GM23338 (cell line): ENCODE measurements at regions not wholly inside any gene's neighbourhood (a gene's known extent, or its start where the extent isn't known, plus 50 kb on each side); places are given as distances from the start of the nearest gene placed in this dataset.

Experiments used
- ATAC-seq: fragments of 200-7000 bp; cut with Tn5 transposase; 3 replicates; pipeline ENCODE4 v1.9.1; 2020
- DNase-seq: peaks from one replicate; pipeline ENCODE4 v3.0.0-alpha.2; 2015; ENCODE audit warnings: low spot score
- H2AFZ ChIP-seq: fragments of 200-600 bp; sonication (generic); 2 replicates; pipeline ENCODE4 v1.8.0; 2016; ENCODE audit warnings: antibody characterized with exemption, mild to moderate bottlenecking, moderate library complexity
- H3F3A ChIP-seq: fragments of 200-600 bp; sonication (generic); replicated peaks from 2 replicates; pipeline ENCODE4 v1.8.0; 2017; ENCODE audit warnings: antibody characterized with exemption, mixed run types, low read depth
- H3K27ac ChIP-seq: fragments of 200-600 bp; sonication (generic); 2 replicates; pipeline ENCODE4 v1.6.1; 2016; ENCODE audit warnings: low read depth
- H3K27me3 ChIP-seq: fragments of 200-600 bp; sonication (generic); 2 replicates; pipeline ENCODE4 v1.8.0; 2016; ENCODE audit warnings: mild to moderate bottlenecking, mixed run types, moderate library complexity; ENCODE audit not compliant: insufficient read depth
- H3K36me3 ChIP-seq: fragments of 200-600 bp; sonication (generic); 2 replicates; pipeline ENCODE4 v1.8.0; 2016; ENCODE audit warnings: mild to moderate bottlenecking; ENCODE audit not compliant: insufficient read depth
- H3K4me1 ChIP-seq: fragments of 200-600 bp; sonication (generic); 2 replicates; pipeline ENCODE4 v1.8.0; 2016; ENCODE audit warnings: mild to moderate bottlenecking, moderate library complexity; ENCODE audit not compliant: insufficient read depth
- H3K4me2 ChIP-seq: fragments of 200-600 bp; sonication (generic); 2 replicates; pipeline ENCODE4 v1.7.1; 2017; ENCODE audit warnings: mixed run types
- H3K4me3 ChIP-seq: fragments of 200-600 bp; sonication (generic); 2 replicates; pipeline ENCODE4 v1.6.1; 2016; ENCODE audit warnings: mixed run types
- H3K79me2 ChIP-seq: fragments of 200-600 bp; sonication (generic); replicated peaks from 2 replicates; pipeline ENCODE4 v1.8.0; 2017; ENCODE audit warnings: mild to moderate bottlenecking; ENCODE audit not compliant: insufficient read depth
- H3K9me2 ChIP-seq: fragments of 200-600 bp; sonication (generic); 2 replicates; pipeline ENCODE4 v1.8.0; 2017; ENCODE audit not compliant: insufficient read depth
- H4K20me1 ChIP-seq: fragments of 200-600 bp; sonication (generic); replicated peaks from 2 replicates; pipeline ENCODE4 v1.8.0; 2017; ENCODE audit warnings: mild to moderate bottlenecking; ENCODE audit not compliant: insufficient read depth
- H3K27ac Mint-ChIP-seq: 2 replicates; pipeline ENCODE4 v1.8.0; 2020; ENCODE audit warnings: inconsistent platforms, mild to moderate bottlenecking, moderate library complexity, mixed read lengths
- H3K27me3 Mint-ChIP-seq: 3 replicates; pipeline ENCODE4 v1.8.0; 2022; ENCODE audit warnings: low read depth, mild to moderate bottlenecking, moderate library complexity, mixed read lengths, inconsistent platforms; ENCODE audit not compliant: insufficient read depth, poor library complexity
- H3K36me3 Mint-ChIP-seq: 3 replicates; pipeline ENCODE4 v1.8.0; 2021; ENCODE audit warnings: low read depth, mild to moderate bottlenecking, inconsistent platforms, moderate library complexity, mixed read lengths
- H3K4me1 Mint-ChIP-seq: 3 replicates; pipeline ENCODE4 v1.8.0; 2020; ENCODE audit warnings: mild to moderate bottlenecking, inconsistent platforms, mixed read lengths
- H3K4me3 Mint-ChIP-seq: 3 replicates; pipeline ENCODE4 v1.8.0; 2021; ENCODE audit warnings: moderate library complexity, mild to moderate bottlenecking, inconsistent platforms, mixed read lengths
- H3K9me3 Mint-ChIP-seq: 3 replicates; pipeline ENCODE4 v1.8.0; 2020; ENCODE audit warnings: moderate library complexity, mild to moderate bottlenecking, inconsistent platforms, mixed read lengths
- CREB1 ChIP-seq: fragments of 250-450 bp; sonication (Bioruptor Pico); IDR thresholded peaks from 2 replicates; pipeline ENCODE4 v1.5.0; 2020; ENCODE audit warnings: low read depth, mild to moderate bottlenecking, moderate library complexity
- EZH2 ChIP-seq: fragments of 200-600 bp; sonication (generic); IDR thresholded peaks from one replicate; pipeline ENCODE4 v1.8.0; 2017; ENCODE audit warnings: antibody characterized with exemption, mild to moderate bottlenecking, low read depth; ENCODE audit not compliant: unreplicated experiment
- EZH2phosphoT487 ChIP-seq: fragments of 200-600 bp; sonication (generic); IDR thresholded peaks from one replicate; pipeline ENCODE4 v1.8.1; 2018; ENCODE audit warnings: antibody characterized with exemption; ENCODE audit not compliant: unreplicated experiment
- JUNB ChIP-seq: IDR thresholded peaks from one replicate; pipeline ENCODE4 v1.6.1; 2016; ENCODE audit warnings: antibody characterized with exemption; ENCODE audit not compliant: unreplicated experiment
- NANOG ChIP-seq: IDR thresholded peaks from 2 replicates; pipeline ENCODE4 v1.6.1; 2016; ENCODE audit warnings: antibody characterized with exemption, borderline replicate concordance
- POLR2AphosphoS5 ChIP-seq: IDR thresholded peaks from 2 replicates; pipeline ENCODE4 v1.6.1; 2016; ENCODE audit warnings: antibody characterized with exemption, low read depth
- STAT1 ChIP-seq: IDR thresholded peaks from one replicate; pipeline ENCODE4 v1.6.1; 2016; ENCODE audit warnings: antibody characterized with exemption; ENCODE audit not compliant: unreplicated experiment
- ZNF114 ChIP-seq: fragments of 250-450 bp; sonication (Bioruptor Pico); IDR thresholded peaks from 2 replicates; pipeline ENCODE4 v1.5.0; 2020; ENCODE audit warnings: mild to moderate bottlenecking, moderate library complexity
- ZNF331 ChIP-seq: fragments of 250-450 bp; sonication (Bioruptor Pico); IDR thresholded peaks from 2 replicates; pipeline ENCODE4 v1.5.0; 2020; ENCODE audit warnings: low read depth, mild to moderate bottlenecking, moderate library complexity
- TF ChIP-seq, protein P1 (sequence below): IDR thresholded peaks from 2 replicates; pipeline ENCODE4 v1.6.1; 2016; ENCODE audit warnings: antibody characterized with exemption
- TF ChIP-seq, protein P2 (sequence below), 2 experiments: fragments of 200-600 bp in 1 of 2; sonication (generic) in 1 of 2; conservative IDR thresholded peaks; 2 replicates each; pipeline versions ENCODE4 v1.5.1 to v1.6.1; 2016 to 2017; ENCODE audit warnings: antibody characterized with exemption in 2 of 2, low read depth in 2 of 2, mild to moderate bottlenecking in 2 of 2, moderate library complexity in 1 of 2
- TF ChIP-seq, protein P3 (sequence below): IDR thresholded peaks from one replicate; pipeline ENCODE4 v1.6.1; 2018; ENCODE audit warnings: antibody characterized with exemption; ENCODE audit not compliant: unreplicated experiment
- TF ChIP-seq, protein P4 (sequence below): fragments of 250-450 bp; sonication (Bioruptor Pico); IDR thresholded peaks from 2 replicates; pipeline ENCODE4 v1.5.0; 2020; ENCODE audit warnings: mild to moderate bottlenecking, moderate library complexity

DNA sequence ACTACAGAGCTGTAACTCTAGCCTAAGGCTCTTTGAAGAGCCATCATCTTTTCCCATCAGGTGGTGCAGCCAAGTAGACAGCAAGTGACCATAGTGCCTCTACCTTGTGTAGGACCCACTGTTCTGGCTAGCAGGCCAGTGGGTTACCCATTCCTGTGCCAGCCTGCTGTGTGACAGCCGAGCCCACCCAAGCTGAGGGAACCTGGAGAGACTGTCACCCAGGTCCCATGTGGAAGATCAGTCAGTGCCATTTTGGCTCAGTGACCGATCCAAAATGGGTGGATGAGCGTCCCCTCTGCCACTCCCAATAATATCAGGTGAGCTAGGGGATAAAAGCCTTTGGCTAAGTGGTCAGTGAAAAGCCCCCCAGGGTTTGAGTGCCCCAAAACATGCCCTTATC lies 417.9 kb downstream of the MATN1 start (continued):
- TF ChIP-seq STAT1 (no peak), ZNF114 (no peak), POLR2AphosphoS5 (no peak), NANOG (no peak), JUNB (no peak)
- TF ChIP-seq, protein P1, sequence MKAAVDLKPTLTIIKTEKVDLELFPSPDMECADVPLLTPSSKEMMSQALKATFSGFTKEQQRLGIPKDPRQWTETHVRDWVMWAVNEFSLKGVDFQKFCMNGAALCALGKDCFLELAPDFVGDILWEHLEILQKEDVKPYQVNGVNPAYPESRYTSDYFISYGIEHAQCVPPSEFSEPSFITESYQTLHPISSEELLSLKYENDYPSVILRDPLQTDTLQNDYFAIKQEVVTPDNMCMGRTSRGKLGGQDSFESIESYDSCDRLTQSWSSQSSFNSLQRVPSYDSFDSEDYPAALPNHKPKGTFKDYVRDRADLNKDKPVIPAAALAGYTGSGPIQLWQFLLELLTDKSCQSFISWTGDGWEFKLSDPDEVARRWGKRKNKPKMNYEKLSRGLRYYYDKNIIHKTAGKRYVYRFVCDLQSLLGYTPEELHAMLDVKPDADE, result no peak

DNA sequence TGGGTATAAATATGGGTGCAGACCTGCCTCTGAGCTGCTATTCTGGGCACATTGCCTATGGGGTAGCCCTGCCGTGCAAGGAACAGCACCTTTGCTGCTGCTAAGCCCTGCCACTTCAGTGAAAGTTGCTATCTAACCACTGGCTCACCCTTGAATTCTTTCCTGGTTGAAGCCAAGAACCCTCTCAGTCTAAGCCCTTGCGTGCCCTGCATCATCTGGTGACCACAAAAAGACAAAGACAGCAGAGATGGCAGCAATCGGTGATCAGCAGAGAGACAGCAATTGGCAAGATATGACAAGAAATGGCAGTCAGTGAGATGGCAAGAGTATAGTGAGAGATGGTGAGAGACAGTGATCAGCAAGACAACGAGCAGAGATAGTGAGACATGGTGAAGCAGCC lies 418.3 kb downstream of the MATN1 start:
- DNase-seq, result no peak
- H3K4me3 ChIP-seq, result no peak overlapping the region
- TF ChIP-seq ZNF331 (CRISPR knock-in tag) (no peak), EZH2phosphoT487 (no peak), EZH2 (no peak), JUNB (no peak), STAT1 (no peak), POLR2AphosphoS5 (no peak), NANOG (no peak), ZNF114 (no peak), CREB1 (no peak)
- TF ChIP-seq, protein P2, sequence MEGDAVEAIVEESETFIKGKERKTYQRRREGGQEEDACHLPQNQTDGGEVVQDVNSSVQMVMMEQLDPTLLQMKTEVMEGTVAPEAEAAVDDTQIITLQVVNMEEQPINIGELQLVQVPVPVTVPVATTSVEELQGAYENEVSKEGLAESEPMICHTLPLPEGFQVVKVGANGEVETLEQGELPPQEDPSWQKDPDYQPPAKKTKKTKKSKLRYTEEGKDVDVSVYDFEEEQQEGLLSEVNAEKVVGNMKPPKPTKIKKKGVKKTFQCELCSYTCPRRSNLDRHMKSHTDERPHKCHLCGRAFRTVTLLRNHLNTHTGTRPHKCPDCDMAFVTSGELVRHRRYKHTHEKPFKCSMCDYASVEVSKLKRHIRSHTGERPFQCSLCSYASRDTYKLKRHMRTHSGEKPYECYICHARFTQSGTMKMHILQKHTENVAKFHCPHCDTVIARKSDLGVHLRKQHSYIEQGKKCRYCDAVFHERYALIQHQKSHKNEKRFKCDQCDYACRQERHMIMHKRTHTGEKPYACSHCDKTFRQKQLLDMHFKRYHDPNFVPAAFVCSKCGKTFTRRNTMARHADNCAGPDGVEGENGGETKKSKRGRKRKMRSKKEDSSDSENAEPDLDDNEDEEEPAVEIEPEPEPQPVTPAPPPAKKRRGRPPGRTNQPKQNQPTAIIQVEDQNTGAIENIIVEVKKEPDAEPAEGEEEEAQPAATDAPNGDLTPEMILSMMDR (conservative IDR thresholded peaks at IDR 0.05; ENCODE audit: low read depth in 2 of 2), result no peak
- TF ChIP-seq, protein P3, sequence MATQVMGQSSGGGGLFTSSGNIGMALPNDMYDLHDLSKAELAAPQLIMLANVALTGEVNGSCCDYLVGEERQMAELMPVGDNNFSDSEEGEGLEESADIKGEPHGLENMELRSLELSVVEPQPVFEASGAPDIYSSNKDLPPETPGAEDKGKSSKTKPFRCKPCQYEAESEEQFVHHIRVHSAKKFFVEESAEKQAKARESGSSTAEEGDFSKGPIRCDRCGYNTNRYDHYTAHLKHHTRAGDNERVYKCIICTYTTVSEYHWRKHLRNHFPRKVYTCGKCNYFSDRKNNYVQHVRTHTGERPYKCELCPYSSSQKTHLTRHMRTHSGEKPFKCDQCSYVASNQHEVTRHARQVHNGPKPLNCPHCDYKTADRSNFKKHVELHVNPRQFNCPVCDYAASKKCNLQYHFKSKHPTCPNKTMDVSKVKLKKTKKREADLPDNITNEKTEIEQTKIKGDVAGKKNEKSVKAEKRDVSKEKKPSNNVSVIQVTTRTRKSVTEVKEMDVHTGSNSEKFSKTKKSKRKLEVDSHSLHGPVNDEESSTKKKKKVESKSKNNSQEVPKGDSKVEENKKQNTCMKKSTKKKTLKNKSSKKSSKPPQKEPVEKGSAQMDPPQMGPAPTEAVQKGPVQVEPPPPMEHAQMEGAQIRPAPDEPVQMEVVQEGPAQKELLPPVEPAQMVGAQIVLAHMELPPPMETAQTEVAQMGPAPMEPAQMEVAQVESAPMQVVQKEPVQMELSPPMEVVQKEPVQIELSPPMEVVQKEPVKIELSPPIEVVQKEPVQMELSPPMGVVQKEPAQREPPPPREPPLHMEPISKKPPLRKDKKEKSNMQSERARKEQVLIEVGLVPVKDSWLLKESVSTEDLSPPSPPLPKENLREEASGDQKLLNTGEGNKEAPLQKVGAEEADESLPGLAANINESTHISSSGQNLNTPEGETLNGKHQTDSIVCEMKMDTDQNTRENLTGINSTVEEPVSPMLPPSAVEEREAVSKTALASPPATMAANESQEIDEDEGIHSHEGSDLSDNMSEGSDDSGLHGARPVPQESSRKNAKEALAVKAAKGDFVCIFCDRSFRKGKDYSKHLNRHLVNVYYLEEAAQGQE, result no peak
- TF ChIP-seq, protein P4, sequence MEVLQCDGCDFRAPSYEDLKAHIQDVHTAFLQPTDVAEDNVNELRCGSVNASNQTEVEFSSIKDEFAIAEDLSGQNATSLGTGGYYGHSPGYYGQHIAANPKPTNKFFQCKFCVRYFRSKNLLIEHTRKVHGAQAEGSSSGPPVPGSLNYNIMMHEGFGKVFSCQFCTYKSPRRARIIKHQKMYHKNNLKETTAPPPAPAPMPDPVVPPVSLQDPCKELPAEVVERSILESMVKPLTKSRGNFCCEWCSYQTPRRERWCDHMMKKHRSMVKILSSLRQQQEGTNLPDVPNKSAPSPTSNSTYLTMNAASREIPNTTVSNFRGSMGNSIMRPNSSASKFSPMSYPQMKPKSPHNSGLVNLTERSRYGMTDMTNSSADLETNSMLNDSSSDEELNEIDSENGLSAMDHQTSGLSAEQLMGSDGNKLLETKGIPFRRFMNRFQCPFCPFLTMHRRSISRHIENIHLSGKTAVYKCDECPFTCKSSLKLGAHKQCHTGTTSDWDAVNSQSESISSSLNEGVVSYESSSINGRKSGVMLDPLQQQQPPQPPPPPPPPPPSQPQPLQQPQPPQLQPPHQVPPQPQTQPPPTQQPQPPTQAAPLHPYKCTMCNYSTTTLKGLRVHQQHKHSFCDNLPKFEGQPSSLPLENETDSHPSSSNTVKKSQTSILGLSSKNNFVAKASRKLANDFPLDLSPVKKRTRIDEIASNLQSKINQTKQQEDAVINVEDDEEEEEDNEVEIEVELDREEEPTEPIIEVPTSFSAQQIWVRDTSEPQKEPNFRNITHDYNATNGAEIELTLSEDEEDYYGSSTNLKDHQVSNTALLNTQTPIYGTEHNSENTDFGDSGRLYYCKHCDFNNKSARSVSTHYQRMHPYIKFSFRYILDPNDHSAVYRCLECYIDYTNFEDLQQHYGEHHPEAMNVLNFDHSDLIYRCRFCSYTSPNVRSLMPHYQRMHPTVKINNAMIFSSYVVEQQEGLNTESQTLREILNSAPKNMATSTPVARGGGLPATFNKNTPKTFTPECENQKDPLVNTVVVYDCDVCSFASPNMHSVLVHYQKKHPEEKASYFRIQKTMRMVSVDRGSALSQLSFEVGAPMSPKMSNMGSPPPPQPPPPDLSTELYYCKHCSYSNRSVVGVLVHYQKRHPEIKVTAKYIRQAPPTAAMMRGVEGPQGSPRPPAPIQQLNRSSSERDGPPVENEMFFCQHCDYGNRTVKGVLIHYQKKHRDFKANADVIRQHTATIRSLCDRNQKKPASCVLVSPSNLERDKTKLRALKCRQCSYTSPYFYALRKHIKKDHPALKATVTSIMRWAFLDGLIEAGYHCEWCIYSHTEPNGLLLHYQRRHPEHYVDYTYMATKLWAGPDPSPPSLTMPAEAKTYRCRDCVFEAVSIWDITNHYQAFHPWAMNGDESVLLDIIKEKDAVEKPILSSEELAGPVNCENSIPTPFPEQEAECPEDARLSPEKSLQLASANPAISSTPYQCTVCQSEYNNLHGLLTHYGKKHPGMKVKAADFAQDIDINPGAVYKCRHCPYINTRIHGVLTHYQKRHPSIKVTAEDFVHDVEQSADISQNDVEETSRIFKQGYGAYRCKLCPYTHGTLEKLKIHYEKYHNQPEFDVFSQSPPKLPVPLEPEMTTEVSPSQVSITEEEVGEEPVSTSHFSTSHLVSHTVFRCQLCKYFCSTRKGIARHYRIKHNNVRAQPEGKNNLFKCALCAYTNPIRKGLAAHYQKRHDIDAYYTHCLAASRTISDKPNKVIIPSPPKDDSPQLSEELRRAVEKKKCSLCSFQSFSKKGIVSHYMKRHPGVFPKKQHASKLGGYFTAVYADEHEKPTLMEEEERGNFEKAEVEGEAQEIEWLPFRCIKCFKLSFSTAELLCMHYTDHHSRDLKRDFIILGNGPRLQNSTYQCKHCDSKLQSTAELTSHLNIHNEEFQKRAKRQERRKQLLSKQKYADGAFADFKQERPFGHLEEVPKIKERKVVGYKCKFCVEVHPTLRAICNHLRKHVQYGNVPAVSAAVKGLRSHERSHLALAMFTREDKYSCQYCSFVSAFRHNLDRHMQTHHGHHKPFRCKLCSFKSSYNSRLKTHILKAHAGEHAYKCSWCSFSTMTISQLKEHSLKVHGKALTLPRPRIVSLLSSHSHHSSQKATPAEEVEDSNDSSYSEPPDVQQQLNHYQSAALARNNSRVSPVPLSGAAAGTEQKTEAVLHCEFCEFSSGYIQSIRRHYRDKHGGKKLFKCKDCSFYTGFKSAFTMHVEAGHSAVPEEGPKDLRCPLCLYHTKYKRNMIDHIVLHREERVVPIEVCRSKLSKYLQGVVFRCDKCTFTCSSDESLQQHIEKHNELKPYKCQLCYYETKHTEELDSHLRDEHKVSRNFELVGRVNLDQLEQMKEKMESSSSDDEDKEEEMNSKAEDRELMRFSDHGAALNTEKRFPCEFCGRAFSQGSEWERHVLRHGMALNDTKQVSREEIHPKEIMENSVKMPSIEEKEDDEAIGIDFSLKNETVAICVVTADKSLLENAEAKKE (CRISPR knock-in tag), result no peak

More for the DNA sequence above, 418.3 kb downstream of the MATN1 start:
- Mint-ChIP-seq H3K4me1 (peaks cover 3% of the 10 kb centered on the region; the same call in 2 of the 3 replicates), H3K36me3 (no peaks in the 10 kb centered on the region), H3K4me3 (no peak overlapping the region), H3K9me3 (0 out of 3 replicates have a peak, but pooled peaks cover 3% of the 10 kb centered on the region), H3K27ac (no peak overlapping the region), H3K27me3 (peaks cover 4% of the 10 kb centered on the region)
- no peak overlapping the region for H3K4me2 ChIP-seq
- no peaks in the 10 kb centered on the region for H3F3A ChIP-seq
- no peaks in the 10 kb centered on the region for H3K79me2 ChIP-seq
- H4K20me1 ChIP-seq, result no peaks in the 10 kb centered on the region
- ATAC-seq, result no peak
- no peaks in the 10 kb centered on the region for H3K4me1 ChIP-seq
- no peak overlapping the region for H2AFZ ChIP-seq
- no peaks in the 10 kb centered on the region for H3K9me2 ChIP-seq
- H3K27me3 ChIP-seq, result no peaks in the 10 kb centered on the region
- H3K36me3 ChIP-seq, result no peaks in the 10 kb centered on the region
- no peak overlapping the region for H3K27ac ChIP-seq
